ENCODE measurements at regions not wholly inside any gene's neighbourhood (a gene's known extent, or its start where the extent isn't known, plus 50 kb on each side); places are given as distances from the start of the nearest gene placed in this dataset.

DNA sequence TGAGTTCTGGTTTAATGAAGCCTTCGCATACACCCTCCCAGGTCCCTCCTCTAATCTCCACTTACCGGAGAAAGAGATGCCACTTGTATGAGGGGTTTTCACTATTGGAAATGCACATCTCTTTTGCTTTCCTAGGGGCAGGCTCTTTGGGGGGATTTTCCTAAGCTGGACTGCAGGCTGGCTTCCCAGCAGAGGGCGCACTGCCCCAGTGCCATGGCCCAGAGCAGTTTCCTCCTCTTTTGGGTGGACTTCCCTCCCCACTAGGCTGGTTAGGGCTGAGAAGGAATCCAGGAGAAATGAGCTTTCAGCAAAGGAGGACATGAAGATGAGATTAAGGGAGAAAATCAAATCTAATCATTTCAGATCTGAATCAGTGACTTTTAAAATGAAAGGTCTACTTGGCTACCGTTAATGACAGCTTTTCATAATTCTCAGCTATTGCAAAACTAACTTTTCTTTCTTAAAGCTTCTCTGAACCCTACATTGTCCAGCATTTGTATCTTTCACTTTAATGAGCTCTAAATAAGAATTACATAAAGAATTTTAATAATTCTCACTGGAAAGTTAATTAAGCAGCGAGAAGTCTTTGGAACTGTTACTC is 784.1 kb upstream of the FANCL start:
- DNase-seq = peak; percentile 14

DNA sequence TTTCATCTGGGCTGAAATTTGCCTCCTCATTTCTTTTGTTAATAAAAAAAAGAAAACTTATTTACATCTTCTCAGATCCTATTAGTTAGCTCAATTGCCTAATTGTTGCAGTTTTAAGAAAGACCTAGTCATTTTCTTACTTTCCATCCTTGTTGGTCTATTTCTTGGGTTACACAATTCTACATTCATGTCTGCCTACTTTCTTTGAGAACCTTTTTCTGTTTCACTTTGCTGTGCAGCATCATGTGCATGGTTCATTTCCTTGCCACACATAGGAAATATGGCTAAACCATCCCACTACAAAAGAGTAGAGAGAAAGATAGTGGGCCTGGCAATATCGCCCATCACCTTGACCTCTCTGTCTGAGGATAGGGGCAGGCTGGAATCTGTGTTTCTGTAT is 780.7 kb upstream of the FANCL start:
- DNase-seq = no peak

DNA sequence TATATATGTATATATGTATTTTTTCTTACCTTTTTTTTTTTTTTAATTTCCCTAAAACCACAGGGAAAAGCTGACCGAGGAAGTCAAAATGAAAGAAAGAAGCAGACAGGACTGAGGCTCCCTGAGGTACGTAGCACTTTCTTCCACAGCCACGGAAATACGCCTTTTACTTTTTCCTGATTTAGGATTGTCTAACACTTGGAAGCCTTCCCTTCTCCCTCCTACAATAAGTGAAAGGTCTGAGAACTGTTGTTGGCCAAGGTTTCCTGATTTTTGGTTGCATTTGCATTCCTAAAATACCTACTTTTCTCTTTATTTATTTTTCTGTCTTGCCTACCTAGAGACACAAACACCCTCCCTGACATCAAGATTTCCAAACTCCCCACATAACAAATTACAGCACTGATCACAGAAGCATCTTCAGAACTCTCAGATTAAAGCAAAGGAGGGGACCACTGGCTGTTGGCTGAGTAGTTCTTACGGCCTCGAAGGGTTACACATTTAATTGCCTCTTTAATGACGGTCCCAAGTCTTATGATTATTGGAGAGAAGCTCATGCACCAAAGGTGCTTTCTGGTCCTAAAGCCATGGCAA is 778.5 kb upstream of the FANCL start:
- no peak for DNase-seq

DNA sequence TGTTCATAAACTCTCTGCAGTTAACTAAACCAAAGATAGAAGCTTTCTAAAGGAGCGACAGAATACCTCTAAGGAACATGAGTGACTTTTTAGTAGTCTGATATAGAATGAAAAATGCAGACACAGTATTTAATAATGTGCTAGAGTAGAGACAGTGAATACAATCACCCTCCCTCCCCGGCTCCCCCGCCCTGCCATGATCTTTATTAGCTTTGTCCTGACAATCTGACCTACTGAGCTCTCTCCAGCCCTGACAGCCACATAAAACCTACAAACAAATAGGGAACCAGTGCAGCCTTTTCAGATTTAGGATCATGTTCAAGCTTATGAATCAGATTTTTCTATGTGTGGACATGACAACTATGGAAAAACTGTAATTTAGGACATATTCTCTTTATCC is 777.6 kb upstream of the FANCL start:
- no peak for DNase-seq

DNA sequence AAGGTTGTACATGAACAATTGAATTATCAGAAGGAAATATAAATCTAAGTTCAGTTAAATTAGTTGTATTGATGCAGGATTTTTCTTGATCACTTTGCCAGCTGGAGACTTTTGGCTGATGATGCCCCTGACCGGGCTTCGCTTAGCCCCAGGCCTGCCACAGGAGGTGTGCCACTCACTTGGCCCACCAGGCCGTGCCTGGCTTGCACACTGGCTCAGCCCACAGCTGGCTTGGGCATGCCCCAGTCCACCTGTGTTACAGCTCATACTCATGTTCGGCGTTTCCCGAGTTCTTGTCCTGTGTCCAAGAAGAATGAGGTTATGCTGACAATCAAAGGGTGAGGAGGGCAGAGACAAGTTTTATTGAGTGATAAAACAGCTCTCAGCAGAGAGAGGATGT is 773.9 kb upstream of the FANCL start:
- no peak for DNase-seq

DNA sequence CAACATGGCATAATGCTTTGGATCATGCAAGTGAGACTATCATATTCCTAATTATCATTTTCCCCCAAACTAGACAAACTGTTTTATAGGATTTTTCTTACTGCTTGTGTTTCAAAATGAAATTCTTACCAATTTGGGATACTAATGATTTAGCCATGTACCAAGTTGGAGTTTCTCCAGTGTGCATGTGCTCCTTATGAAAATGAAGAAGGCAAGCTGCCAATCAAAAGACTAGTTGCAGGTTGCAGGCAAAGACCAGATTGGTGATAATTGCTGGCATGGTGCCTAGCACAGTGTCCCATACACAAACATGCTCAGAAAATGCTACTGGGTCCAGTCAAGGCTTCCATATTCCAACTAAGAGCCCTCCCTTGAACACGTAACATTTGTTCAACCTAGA is 771.8 kb upstream of the FANCL start:
- no peak for DNase-seq

DNA sequence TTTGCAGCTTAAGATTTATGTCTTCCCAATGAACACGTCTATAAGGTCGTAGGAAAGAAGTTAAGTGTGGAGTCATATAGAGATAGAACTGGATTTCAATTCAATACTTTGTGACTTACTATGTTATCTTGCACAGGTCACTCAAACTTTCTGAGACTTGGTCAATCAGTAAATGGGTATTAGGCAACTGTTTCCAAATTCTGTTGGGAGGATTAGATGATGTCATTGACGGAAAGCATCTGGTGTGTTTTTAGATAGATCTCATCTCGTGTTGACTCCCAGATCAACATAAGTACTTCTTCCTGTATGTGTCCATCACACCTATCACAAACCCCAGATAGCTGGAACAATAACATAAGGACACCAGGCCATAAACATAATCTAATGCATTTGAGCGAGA is 771.1 kb upstream of the FANCL start:
- no peak for DNase-seq

DNA sequence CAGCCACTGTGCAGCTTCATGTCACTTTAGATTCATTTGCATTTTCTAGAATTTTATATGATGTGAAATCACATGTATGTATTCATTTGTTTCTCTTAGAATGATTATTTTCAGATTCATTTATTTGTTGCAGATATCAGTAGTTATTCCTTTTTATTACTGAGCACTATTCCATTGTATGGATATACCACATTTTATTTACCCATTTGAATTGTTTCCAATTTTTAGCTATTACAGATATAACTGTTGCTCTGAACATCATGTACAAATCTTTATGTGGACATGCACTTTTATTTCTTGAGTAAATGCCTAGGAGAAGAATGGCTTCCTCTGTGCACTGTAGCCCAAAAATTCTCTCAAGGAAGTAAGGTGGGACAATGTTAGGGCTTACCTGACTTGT is 767.8 kb upstream of the FANCL start:
- DNase-seq = no peak

DNA sequence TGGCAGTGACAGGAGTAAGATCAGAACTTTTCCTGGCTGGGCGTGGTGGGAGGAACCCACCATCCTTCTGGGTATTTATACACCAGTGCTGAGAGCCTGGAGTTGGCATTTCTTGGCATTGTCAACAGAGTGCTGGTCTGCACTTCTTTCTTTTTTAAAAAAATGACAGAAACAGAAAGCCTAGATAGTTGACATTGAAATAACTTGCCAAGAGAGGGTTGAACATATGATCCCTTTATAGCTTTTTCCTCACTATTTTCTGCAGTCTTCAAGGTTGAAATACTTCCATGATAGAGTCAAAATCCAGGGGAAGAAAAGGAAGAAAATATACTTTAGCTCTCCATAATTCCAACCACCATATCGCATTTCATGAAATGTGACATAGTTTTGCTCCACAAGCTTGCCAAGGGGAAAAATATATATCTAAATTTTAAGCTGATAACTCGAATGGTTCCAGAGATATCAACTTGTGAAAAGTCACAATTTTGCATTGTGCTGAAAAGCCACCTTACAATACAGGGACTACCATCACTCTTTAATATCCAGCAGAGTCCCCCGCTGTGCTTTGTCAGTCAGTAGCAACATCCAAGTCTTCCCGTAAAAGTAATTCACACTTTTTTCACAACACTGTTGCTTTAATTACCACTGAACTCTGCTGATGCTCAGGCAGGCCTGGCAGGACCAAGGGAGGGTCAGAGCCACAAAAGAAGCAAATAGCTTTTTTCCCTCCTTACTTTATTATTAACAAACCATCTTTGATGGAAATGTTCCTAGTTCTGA is 764.9 kb upstream of the FANCL start:
- DNase-seq = no peak

DNA sequence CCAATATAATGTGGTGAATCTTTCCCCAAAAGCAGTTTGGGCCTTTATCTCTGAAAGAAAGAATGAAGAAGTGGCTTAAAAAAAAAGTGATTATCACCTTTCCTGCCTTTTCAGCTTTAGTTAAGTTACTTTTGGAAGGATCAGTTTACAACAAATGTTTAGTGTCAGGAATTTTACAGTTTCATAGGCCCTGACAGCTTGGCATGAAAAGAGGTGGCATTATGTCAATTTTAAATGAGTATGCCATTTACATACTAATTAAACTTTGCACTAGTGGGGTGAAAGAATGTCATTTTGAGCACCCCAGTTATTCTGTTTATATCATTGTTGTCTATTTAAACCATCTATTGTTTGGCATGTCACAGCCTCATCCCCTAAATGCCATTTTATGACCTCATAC is 763.5 kb upstream of the FANCL start:
- DNase-seq = no peak

DNA sequence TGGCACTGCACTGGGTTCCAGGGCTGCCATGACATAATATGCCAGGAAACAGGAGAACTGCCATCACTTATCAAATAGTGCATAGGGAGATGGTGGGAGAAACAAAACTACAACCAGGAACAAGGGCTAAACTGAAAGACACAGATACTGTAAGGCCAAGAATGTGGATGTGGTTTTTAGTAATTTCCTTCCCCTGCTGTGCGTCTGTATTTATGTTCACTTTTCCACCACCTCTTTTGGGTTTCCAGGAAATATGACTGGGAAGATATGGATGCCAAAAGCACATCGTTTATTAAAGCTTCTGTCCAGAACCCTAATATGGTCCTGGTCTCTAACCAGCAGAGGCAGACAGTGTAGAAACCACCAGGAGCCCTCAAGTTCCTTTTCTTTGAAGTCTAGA is 759.7 kb upstream of the FANCL start:
- DNase-seq = no peak

DNA sequence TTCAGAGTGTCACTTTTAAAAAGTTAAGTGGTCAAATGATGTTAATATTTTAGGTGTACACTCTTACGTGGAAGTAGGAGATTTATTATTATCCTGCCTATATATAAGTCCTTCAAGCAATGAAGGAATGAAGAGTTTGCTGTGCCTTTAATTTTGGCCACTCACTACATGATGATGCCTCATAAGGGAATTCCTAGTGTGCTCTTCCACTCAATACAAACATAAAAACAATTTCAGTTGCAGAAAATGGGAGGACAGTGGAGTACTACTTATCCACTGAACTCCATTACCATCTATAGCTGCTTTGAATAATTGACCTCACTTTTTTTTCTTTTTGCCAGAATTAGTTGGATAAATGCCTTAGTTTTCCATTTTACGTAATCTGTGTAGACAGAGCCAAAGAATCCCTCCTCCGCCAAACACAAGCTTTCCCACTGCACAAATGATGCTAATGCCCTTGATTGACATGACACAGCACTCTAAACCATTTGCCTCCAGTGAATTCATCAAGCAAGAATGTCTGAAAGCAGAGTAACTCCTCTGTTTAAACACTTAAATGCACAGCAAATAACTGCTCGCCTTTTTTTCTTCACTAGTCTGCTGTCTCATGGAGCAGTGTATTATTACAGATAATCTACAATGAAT is 751.1 kb upstream of the FANCL start:
- DNase-seq = peak; percentile 2

DNA sequence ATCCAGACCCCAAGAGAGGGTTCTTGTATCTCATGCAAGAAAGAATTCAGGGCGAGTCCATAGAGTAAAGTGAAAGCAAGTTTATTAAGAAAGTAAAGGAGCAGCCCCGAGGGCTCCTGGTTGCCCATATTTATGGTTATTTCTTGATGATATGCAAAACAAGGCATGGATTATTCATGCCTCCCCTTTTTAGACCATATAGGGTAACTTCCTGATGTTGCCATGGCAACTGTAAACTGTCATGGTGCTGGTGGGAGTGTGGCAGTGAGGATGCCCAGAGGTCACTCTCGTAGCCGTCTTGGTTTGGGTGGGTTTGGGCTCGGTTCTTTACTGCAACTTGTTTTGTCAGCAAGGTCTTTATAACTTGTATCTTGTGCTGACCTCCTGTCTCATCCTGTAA is 750.2 kb upstream of the FANCL start:
- no peak for DNase-seq

DNA sequence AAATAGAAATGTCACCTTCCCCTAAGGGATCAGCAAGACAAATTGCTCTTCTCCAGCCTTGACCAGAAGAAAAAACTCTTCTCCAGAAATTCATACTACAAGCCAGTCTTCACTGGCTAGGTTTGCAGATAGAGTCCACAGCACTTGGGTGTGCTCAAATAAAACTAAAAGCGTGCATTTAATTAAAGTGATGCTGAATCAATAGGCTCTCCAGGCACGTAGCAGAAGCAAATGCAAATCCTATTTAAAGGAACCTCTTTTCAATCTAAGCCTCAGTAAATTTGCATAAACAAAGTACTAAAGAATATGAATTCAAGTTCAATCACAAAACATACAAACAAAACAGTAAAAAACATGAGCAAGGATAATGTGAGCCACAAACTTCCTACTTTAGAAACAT is 744.4 kb upstream of the FANCL start:
- no peak for DNase-seq

DNA sequence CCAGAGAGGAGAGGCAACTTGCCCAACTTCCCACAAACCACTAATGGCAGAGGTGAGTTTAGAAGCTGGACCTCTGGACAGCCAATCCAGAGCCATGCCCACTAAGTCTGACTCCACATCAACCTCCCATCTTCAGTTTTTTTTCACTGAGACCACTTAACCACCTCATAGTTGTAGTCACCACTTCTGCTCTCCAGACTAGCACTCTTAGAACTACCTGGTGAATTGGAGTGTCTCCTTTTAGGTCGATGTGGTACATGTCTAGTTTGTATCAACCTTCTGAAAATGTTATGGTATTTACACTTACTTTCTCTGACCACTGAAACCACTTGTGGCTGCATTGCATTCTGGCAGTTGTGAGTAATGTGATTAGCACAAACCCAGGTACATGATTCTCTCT is 743.6 kb upstream of the FANCL start:
- no peak for DNase-seq

DNA sequence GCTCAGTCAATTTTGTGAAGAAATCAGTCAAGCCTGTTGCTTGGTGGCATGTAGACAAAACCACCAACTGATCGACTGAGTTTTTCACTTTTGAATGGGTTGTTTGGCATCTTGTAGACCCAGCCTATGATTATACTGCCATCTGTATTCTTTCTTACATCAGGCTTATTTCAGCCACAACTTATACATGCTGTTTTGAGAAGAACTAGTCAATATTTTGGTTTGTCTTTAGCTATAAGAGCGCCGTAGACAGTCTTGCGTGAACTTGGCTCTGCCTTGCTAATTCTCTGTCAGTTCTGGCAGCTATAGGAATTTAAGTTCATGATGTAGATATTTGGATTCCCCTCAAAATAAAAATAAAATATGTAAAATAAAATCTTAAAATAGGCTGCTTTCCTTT is 742.0 kb upstream of the FANCL start:
- no peak for DNase-seq

DNA sequence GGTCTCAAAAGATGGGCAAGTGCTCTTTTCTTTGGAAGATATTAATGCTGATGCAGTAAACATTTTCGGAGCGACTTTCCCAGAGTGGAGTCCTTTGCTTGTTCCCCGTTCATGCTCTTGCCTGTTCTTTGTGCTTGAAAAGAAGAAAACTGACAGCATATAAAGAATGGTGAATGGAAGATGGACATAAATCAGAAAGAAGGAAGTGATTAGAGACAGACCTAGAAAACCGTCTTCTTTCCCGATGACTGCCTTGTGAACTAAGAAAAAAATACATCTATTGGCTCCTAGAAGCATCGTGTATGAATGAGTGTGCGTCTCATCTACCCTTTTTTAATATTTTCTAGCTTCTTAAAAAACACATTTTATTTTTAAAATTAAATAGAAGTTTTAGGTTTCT is 740.1 kb upstream of the FANCL start:
- DNase-seq = no peak

DNA sequence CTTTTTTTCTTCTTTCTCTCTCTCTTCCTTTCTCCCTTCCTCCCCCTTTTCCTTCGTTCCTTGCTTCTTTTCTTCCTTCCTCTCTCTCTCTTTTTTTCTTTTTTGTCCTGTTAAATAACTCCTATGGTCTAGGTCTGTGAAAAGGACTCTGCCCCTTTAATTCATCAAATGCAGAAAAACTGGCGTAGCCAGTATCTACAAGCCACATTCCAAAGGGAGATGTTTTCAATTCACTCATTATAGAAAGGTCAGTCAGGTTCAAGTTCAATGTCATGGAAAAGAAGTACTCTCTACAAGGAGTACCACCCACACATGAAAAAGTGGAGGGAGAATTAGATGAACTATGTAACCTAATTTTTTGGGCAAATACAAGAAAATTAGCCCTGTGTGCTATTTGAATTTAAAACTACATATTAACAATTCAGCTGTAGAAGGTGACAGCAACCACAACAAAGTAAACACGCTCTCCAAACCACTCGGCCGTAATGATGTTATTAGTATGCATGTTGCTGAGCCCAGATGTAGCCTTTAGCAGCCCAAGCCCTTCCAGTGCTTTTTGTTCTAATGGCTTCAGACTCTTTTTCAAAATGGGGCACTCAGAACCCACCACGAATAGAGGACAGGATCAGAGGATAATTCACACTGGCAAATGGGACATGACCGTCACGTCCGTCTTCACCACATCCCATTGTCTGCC is 735.4 kb upstream of the FANCL start:
- DNase-seq = peak; percentile 12

DNA sequence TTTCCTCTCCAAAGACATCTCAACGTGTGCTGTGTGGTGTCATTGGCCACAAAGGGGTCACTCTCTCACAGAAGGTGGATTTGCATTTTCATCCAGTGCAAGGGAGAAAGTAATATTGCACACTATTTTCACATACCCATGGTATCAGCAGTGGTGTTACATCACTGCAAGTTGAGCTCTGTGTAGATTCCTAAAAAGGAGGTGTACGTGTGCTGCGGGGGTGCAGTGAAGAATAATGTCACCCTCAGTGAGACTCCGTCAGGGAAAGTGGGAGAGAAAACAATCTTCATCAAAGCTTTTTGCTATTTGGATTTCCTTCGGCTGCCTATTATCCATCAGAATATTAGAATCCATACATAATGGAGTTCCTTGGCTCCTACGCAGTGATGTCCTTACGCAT is 733.8 kb upstream of the FANCL start:
- no peak for DNase-seq

DNA sequence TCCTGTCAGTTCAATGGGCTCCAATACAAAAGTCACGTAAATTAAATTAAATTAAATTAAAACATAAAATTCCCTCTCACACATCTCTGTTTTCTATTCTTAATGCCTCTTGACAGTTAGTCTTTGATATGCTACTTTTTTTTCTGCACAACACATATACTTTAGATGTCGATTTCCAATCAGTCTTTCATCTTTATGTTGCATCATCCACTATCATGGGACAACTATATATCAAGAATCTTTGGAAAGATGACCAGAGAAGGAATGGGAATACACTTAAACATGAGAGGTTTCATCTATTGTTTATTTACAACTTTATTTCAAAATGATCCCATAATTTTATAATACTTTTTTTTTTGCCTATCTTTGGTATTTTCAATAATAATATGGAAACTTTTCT is 733.3 kb upstream of the FANCL start:
- no peak for DNase-seq

DNA sequence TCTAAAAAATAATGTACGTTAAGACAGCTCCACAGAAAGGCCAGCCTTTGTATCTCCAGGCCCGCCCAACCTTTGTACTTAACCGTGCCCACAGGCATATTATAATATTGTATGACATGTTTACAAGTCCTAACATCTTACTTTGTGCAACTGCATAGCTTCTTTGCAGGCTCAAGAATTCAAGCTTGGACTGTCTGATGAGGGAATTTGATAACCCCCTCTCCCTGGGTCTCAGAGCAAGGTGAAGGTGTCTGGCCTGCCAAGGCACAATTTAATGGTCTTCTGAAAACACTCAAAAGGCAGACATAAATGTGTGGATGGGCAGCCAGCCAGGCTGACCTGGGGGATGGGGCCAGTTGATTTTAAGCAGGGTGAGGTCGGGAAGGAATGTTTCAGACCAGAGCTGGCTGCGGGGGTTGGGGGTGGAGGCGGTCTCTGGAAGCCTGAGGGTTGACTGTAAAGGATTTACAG is 732.7 kb upstream of the FANCL start:
- DNase-seq = no peak

DNA sequence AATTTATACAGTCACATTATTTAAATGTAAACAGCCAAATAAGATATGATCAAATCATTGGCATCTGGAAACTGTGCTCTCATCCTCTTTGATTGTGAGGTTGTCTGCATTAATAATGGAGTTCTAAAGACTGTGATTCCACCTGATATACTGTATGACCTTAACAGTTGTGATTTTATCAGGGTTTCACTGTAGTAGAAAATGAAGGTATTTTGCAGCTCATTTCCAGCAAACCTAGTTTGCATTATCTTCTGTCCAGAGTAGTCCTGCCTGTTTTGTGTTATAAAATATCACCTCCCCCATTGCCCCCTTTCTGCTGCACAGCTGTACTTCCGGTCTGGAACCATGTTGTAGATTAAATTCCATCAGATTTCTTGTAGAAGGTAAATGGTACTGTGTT is 731.6 kb upstream of the FANCL start:
- DNase-seq = no peak
